ENCODE measurements at regions not wholly inside any gene's neighbourhood (a gene's known extent, or its start where the extent isn't known, plus 50 kb on each side); places are given as distances from the start of the nearest gene placed in this dataset.

GRCh38 chr7:346116-346898, 56.3 kb downstream of the FOXL3 start:
- no peak overlapping the region for H2AFZ ChIP-seq (ENCODE audit: low read length)
- no peaks in the 10 kb centered on the region for H4K20me1 ChIP-seq (ENCODE audit: insufficient read depth, low read length)
- H3K27ac ChIP-seq (ENCODE audit: low read length): no peak overlapping the region
- H3K27me3 ChIP-seq (replicated peaks; ENCODE audit: insufficient read depth, low read length): no peaks in the 10 kb centered on the region
- H3K9me3 ChIP-seq (replicated peaks; ENCODE audit: insufficient read depth, low read length): no peaks in the 10 kb centered on the region
- H3K9ac ChIP-seq (ENCODE audit: low read length): no peak overlapping the region
- TF ChIP-seq EZH2phosphoT487 (IDR thresholded peaks at IDR 0.05; ENCODE audit: low read length) (no peak), CTCF (IDR thresholded peaks at IDR 0.05; ENCODE audit: low read length) (no peak), EZH2 (optimal IDR thresholded peaks at IDR 0.05; ENCODE audit: low read depth, low read length) (no peak)
- no peaks in the 10 kb centered on the region for H3K9me2 ChIP-seq (replicated peaks; ENCODE audit: insufficient read depth, low read length)
- DNase-seq: no peak
- H3K4me1 ChIP-seq (ENCODE audit: low read length): no peaks in the 10 kb centered on the region
- H3K4me2 ChIP-seq (ENCODE audit: low read depth, low read length): no peak overlapping the region
- H3K4me3 ChIP-seq (ENCODE audit: low read length): no peak overlapping the region
- no peaks in the 10 kb centered on the region for H3F3A ChIP-seq (ENCODE audit: insufficient read depth, low read length)
- H3K36me3 ChIP-seq (replicated peaks; ENCODE audit: insufficient read depth, low read length): no peaks in the 10 kb centered on the region
- no peaks in the 10 kb centered on the region for H3K79me2 ChIP-seq (ENCODE audit: low read length)

- H3K36me3 ChIP-seq (replicated peaks; ENCODE audit: insufficient read depth, low read length): no peaks in the 10 kb centered on the region
- H3K4me2 ChIP-seq (ENCODE audit: low read depth, low read length): no peak overlapping the region
- H3F3A ChIP-seq (ENCODE audit: insufficient read depth, low read length): no peaks in the 10 kb centered on the region
- H3K27me3 ChIP-seq (replicated peaks; ENCODE audit: insufficient read depth, low read length): no peaks in the 10 kb centered on the region
- H3K9me2 ChIP-seq (replicated peaks; ENCODE audit: insufficient read depth, low read length): no peaks in the 10 kb centered on the region
- no peaks in the 10 kb centered on the region for H3K79me2 ChIP-seq (ENCODE audit: low read length)
- no peaks in the 10 kb centered on the region for H4K20me1 ChIP-seq (ENCODE audit: insufficient read depth, low read length)
- H3K27ac ChIP-seq (ENCODE audit: low read length): no peak overlapping the region
- H3K9me3 ChIP-seq (replicated peaks; ENCODE audit: insufficient read depth, low read length): no peaks in the 10 kb centered on the region
- no peaks in the 10 kb centered on the region for H3K4me1 ChIP-seq (ENCODE audit: low read length)
- no peak for DNase-seq
- H3K9ac ChIP-seq (ENCODE audit: low read length): no peak overlapping the region
- TF ChIP-seq EZH2 (optimal IDR thresholded peaks at IDR 0.05; ENCODE audit: low read depth, low read length): no peak
- no peak for TF ChIP-seq EZH2phosphoT487 (IDR thresholded peaks at IDR 0.05; ENCODE audit: low read length)
- TF ChIP-seq CTCF (IDR thresholded peaks at IDR 0.05; ENCODE audit: low read length): no peak
- no peak overlapping the region for H2AFZ ChIP-seq (ENCODE audit: low read length)
- H3K4me3 ChIP-seq (ENCODE audit: low read length): no peak overlapping the region
Observed at GRCh38 chr7:347001-347590, 57.1 kb downstream of the FOXL3 start.

DNA sequence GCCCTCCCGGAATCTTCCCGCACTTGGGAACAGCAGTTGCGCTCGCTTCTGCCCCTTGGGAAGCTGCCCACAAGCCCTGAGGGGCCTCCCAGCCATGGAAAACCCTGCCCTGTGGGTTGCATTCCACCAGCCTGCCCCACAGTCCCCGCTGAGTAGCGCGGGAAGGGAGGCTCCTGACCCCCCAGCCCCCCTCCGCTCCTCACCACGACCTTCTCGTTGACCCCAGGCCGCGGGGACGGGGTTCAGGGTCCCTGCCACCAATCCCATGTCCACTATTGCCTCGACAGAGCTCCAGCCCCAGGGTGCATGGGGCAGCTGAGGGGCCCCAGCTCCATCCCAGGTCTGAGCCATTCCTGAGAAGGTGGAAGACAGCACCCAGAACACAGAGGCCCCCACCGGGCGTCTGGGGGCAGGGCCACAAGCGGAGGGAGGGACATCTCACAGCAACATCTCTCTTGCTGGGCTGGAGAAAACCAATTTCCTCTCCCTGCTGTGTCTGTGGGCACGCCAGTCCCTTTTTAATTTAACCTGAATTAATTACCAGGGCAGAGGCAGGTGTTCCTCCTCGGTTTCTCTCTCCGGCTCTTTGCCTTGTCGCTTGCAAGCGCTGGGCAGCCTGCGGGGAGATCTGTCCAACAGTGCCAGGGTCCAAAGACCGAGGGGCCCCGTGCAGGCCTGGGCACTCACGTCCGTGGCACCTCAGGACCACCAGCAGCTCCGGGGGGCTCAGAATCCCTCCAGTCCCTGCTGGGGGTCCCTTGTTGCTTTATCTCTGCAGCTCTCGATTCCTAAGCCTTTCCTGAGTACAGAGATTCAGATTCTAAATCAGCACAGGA, 57.9 kb downstream of the FOXL3 start:
- DNase-seq: no peak
- no peak overlapping the region for H3K4me3 ChIP-seq (ENCODE audit: low read length)
- TF ChIP-seq CTCF (IDR thresholded peaks at IDR 0.05; ENCODE audit: low read length) (no peak), EZH2phosphoT487 (IDR thresholded peaks at IDR 0.05; ENCODE audit: low read length) (no peak), EZH2 (optimal IDR thresholded peaks at IDR 0.05; ENCODE audit: low read depth, low read length) (no peak)
- no peaks in the 10 kb centered on the region for H3K79me2 ChIP-seq (ENCODE audit: low read length)
- no peaks in the 10 kb centered on the region for H3K27me3 ChIP-seq (replicated peaks; ENCODE audit: insufficient read depth, low read length)
- no peaks in the 10 kb centered on the region for H3K36me3 ChIP-seq (replicated peaks; ENCODE audit: insufficient read depth, low read length)
- no peaks in the 10 kb centered on the region for H3F3A ChIP-seq (ENCODE audit: insufficient read depth, low read length)
- no peak overlapping the region for H2AFZ ChIP-seq (ENCODE audit: low read length)
- no peak overlapping the region for H3K9ac ChIP-seq (ENCODE audit: low read length)
- no peaks in the 10 kb centered on the region for H4K20me1 ChIP-seq (ENCODE audit: insufficient read depth, low read length)
- no peak overlapping the region for H3K27ac ChIP-seq (ENCODE audit: low read length)
- no peaks in the 10 kb centered on the region for H3K4me1 ChIP-seq (ENCODE audit: low read length)
- H3K4me2 ChIP-seq (ENCODE audit: low read depth, low read length): no peak overlapping the region
- H3K9me2 ChIP-seq (replicated peaks; ENCODE audit: insufficient read depth, low read length): no peaks in the 10 kb centered on the region
- H3K9me3 ChIP-seq (replicated peaks; ENCODE audit: insufficient read depth, low read length): no peaks in the 10 kb centered on the region
